BJ (cell line): ENCODE measurements at regions not wholly inside any gene's neighbourhood (a gene's known extent, or its start where the extent isn't known, plus 50 kb on each side); places are given as distances from the start of the nearest gene placed in this dataset.
"Not testable (repeated sequence)": the region's sequence is repeated elsewhere in the genome, so short reads cannot be mapped to it uniquely, and the experiment has no call there.

Experiments used
- CTCF ChIA-PET: fragments of 350-600 bp; formaldehyde crosslinking; extraction: SDS; loops from one replicate; lab custom pipeline; 2021; ENCODE audit warnings: antibody characterized with exemption, inconsistent platforms; lab: Yijun Ruan, JAX
- POLR2A ChIA-PET: fragments of 300-600 bp; sonication (Branson Sonifier 250); formaldehyde crosslinking; extraction: SDS; loops from one replicate; lab custom pipeline; 2021; ENCODE audit warnings: antibody characterized with exemption; lab: Charles Lee
- DNase-seq: peaks from one replicate; pipeline ENCODE4 v3.0.0-alpha.2; 2011; ENCODE audit warnings: low read depth
- H3K27me3 ChIP-seq: 2 replicates; pipeline ENCODE4 v1.6.0; 2011; ENCODE audit warnings: low read length; ENCODE audit not compliant: control insufficient read depth, insufficient read depth
- H3K36me3 ChIP-seq: 2 replicates; pipeline ENCODE4 v1.5.1; 2011; ENCODE audit warnings: low read length; ENCODE audit not compliant: control insufficient read depth, insufficient read depth
- H3K4me3 ChIP-seq: 2 replicates; pipeline ENCODE4 v1.5.1; 2011; ENCODE audit warnings: low read depth, mild to moderate bottlenecking, control low read depth, low read length
- CTCF ChIP-seq: IDR thresholded peaks from 2 replicates; pipeline ENCODE4 v1.5.1; 2011; ENCODE audit warnings: low read depth, mild to moderate bottlenecking, control low read depth, inconsistent platforms, low read length, moderate library complexity; ENCODE audit not compliant: insufficient read depth

- no peak for TF ChIP-seq CTCF
- no peaks in the 10 kb centered on the region for H3K36me3 ChIP-seq
- no peak overlapping the region for H3K4me3 ChIP-seq
- DNase-seq = no peak
- ChIA-PET CTCF (no interaction called here), POLR2A (no interaction called here)
- H3K27me3 ChIP-seq = no peaks in the 10 kb centered on the region
These were observed 222.1 kb upstream of the FAM3C start for GRCh38 chr7:121618182-121618581.

- Histone ChIP-seq H3K27me3 (no peaks in the 10 kb centered on the region), H3K4me3 (no peak overlapping the region), H3K36me3 (no peaks in the 10 kb centered on the region)
- ChIA-PET CTCF (no interaction called here), POLR2A (no interaction called here)
- no peak for TF ChIP-seq CTCF
- DNase-seq = no peak
These were observed 214.1 kb upstream of the FAM3C start for GRCh38 chr7:121610243-121610642.

GRCh38 chr7:121609208-121609607 lies 213.1 kb upstream of the FAM3C start:
- ChIA-PET POLR2A (interaction anchor here (0.7 kb wide), 1 partner anchor 54 kb away, joined by 3 read pairs; no protein-coding TSS in a partner anchor), CTCF (no interaction called here)
- Histone ChIP-seq H3K4me3 (no peak overlapping the region), H3K27me3 (no peaks in the 10 kb centered on the region; the same call in 1 of the 2 replicates), H3K36me3 (no peaks in the 10 kb centered on the region)
- no peak for DNase-seq
- TF ChIP-seq CTCF = no peak

- ChIA-PET POLR2A (interaction anchor here (0.7 kb wide), 1 partner anchor 55 kb away, joined by 3 read pairs; no protein-coding TSS in a partner anchor), CTCF (no interaction called here)
- Histone ChIP-seq H3K27me3 (no peaks in the 10 kb centered on the region; the same call in 1 of the 2 replicates), H3K36me3 (no peaks in the 10 kb centered on the region), H3K4me3 (no peak overlapping the region)
- no peak for DNase-seq
- no peak for TF ChIP-seq CTCF
These were observed 212.7 kb upstream of the FAM3C start for GRCh38 chr7:121608785-121609184.

GRCh38 chr7:121608183-121608582 lies 212.1 kb upstream of the FAM3C start:
- H3K4me3 ChIP-seq, CTCF ChIA-PET, POLR2A ChIA-PET: not testable (repeated sequence)

GRCh38 chr7:121605317-121605680 lies 209.2 kb upstream of the FAM3C start:
- no peaks in the 10 kb centered on the region for H3K36me3 ChIP-seq
- TF ChIP-seq CTCF = no peak
- POLR2A ChIA-PET = no interaction called here
- H3K27me3 ChIP-seq = no peaks in the 10 kb centered on the region; the same call in 1 of the 2 replicates
- CTCF ChIA-PET = interaction anchor here (0.9 kb wide), 1 partner anchor 389 kb away, joined by 6 read pairs; no protein-coding TSS in a partner anchor
- DNase-seq = no peak
- H3K4me3 ChIP-seq = no peak overlapping the region

More at GRCh38 chr7:121608183-121608582, 212.1 kb upstream of the FAM3C start:
- DNase-seq, H3K27me3 ChIP-seq, H3K36me3 ChIP-seq: not testable (repeated sequence)
